GM23248 (cell line): ENCODE measurements at regions not wholly inside any gene's neighbourhood (a gene's known extent, or its start where the extent isn't known, plus 50 kb on each side); places are given as distances from the start of the nearest gene placed in this dataset.

Source experiments
- EZH2 ChIP-seq: fragments of 200-600 bp; sonication (generic); IDR thresholded peaks from 2 replicates; pipeline ENCODE4 v1.6.1; 2018; ENCODE audit warnings: antibody characterized with exemption, mild to moderate bottlenecking; ENCODE audit not compliant: insufficient read depth, poor library complexity, severe bottlenecking
- EZH2phosphoT487 ChIP-seq: fragments of 200-600 bp; sonication (generic); IDR thresholded peaks from 2 replicates; pipeline ENCODE4 v1.6.1; 2018; ENCODE audit warnings: antibody characterized with exemption, moderate library complexity, mild to moderate bottlenecking, low read depth; ENCODE audit not compliant: insufficient read depth

GRCh38 chrX:44770121-44770520 lies 73.7 kb upstream of the DUSP21 start:
- TF ChIP-seq EZH2phosphoT487 (no peak), EZH2 (no peak)
